GM12873 (cell line): ENCODE measurements at regions not wholly inside any gene's neighbourhood (a gene's known extent, or its start where the extent isn't known, plus 50 kb on each side); places are given as distances from the start of the nearest gene placed in this dataset.

Source experiments
- TF ChIP-seq, protein P1 (sequence below): IDR thresholded peaks from 2 replicates; pipeline ENCODE4 v1.5.1; 2012; ENCODE audit warnings: low read depth, mild to moderate bottlenecking, moderate library complexity, low read length, control low read depth; ENCODE audit not compliant: insufficient read depth; ENCODE audit errors: missing control alignments

DNA sequence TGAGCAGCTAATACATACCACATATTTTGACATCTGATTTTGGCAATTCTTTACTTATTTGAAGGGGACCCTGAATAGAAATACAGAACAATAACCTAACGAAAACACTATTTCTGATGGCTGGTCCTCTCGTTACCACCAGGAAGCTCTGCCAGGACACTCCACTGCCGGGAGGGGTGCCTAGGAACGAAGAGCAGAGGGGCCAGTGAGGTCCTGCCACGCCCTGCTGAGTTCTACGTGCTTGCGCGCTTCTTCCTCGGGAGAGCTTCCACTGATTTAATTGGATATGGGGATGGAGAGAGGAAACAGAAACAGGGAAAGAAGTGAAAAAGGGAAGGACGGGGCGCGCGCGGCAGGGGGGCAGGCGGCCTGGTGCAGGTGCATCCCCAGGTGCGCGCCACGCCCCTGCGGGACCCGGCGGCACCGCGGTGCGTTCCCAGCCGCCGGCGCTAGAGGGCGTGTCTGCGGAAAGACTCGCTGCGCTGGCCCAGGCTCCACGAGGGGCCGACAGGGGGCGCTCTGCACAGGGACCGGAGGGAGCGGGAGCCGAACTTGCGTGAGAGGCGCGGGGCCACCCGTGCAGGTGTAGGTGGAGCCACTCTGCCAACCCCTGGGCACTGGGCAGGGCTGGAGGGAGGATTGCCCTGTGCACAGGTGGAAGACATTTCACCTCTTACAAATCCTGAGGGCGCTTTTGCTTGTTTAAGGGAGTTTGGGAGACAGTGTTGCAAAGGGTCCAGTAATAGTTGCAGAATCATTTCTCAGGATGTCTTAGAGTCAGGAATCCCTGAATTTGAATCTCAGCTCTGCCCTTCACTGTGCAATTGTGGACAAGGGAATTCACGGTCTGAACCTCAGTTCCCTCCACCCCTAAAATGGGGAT, 986.3 kb upstream of the TMEM132C start:
- TF ChIP-seq, protein P1, sequence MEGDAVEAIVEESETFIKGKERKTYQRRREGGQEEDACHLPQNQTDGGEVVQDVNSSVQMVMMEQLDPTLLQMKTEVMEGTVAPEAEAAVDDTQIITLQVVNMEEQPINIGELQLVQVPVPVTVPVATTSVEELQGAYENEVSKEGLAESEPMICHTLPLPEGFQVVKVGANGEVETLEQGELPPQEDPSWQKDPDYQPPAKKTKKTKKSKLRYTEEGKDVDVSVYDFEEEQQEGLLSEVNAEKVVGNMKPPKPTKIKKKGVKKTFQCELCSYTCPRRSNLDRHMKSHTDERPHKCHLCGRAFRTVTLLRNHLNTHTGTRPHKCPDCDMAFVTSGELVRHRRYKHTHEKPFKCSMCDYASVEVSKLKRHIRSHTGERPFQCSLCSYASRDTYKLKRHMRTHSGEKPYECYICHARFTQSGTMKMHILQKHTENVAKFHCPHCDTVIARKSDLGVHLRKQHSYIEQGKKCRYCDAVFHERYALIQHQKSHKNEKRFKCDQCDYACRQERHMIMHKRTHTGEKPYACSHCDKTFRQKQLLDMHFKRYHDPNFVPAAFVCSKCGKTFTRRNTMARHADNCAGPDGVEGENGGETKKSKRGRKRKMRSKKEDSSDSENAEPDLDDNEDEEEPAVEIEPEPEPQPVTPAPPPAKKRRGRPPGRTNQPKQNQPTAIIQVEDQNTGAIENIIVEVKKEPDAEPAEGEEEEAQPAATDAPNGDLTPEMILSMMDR, result peak; percentile 78

DNA sequence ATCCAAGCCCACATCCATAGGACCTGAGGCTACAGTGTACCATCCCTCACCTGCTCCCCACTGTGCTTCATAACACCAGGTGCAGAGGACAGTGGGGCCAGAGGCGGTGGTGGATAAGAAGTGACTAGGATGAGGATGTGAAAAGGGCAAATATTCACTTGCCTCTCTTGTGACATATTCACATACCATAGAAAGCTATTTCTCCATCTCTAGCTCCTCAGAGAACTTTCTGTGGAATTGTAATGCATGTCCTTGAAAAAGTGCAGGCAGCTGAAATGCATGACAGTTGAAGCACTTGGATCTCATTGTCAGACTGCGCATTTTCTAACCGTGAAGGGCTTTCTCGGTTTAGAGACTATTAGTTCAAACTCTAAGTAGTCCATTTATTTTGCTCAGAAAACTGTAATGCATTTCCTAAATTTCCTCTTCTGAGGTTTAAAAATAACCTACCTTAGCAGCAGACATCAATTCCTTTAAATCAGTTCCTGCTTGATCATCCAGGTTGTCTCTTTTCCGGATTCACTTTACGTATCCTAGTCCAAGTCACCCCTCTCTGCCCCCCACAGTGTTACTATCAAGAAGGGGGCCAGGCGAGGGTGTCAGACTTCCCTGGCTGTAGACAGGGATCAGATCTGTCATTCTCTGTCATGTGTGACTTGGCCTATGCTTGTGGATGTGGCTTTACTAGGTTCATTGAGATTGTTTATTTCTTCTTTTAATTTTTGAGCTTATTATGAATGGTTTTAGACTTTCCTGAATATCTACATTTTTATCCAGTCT, 984.0 kb upstream of the TMEM132C start:
- TF ChIP-seq, protein P1, result no peak

DNA sequence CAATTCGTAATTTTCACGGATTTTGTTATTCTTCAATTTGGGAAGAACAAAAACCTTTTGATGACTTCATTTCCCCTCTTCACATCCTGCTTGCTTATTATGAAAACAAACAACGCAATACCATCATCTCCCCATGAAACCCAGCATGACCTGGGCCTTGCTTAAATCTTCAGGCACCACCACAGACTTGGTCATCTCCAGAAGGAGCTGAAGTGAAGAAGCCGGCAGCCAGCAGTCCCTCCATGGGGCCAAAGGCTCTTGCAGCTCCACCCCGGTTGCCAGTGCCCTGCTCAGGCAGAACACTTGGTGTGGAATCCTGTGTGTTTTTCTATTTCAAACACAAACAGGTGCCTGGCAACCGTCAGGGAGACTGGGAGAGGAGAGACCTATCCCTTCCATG, 982.9 kb upstream of the TMEM132C start:
- TF ChIP-seq, protein P1, result no peak

DNA sequence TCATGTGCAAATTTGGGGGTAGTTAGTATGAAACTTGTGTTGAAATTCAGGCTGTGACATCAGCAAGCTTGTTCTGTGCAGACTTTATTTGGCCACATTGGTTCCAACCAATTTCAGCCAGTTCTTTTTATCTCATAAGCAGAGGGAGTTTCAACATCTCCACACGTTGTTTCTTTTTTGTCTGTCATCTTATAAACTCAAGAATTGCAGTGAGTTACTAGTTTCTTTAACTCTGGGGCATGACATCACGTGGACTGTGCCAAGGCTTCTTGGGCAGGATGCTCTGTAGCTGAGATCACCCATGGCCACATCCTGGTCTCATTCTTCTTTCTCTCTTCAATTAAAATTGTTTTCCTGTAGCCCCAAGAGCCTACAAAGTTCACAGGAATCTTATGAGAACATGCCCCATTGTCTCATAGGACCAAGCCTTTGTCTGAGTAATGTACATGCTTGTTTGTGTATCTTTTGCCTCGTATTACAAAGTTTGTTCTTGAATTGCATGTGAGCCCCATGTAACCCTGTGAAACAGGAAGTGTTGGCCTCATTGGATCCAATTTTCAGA, 982.0 kb upstream of the TMEM132C start:
- TF ChIP-seq, protein P1, result no peak

DNA sequence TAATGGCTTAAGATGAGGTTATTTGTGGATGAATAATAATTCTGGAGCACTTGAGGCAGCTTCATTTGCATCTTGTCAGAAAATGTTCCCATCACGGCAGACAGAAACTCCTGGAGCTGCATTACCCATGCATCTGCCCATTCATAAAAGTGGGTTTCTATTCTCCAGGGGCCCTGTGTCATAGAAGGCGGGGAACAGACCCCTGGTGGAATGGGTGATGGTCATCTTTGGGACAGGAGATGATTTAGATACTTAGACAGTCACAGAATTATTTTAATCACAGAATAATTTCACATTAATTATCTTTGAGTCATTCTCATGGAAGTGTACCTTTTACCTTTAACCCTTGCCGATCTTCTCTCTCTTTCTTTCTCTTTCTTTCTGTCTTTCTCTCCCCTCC, 980.7 kb upstream of the TMEM132C start:
- TF ChIP-seq, protein P1, result no peak

DNA sequence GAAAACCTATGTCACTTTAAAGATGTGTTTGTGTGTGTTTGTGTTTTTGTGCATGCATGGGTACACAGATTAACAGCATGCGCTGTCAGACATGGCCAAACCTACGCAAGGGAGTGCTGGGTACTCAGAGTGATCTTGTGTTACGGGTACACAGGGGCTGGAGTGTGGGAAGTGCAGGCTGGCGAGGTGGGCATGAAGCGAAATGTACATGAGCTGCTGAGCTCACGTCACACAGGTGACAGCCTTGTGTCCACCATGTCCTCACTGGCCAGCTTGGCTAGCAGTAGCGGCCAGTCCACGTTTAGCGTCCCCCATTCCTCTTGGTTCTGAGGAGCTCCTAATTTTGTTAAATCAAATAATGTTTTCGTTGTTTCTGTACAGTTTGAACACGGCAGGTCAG, 979.7 kb upstream of the TMEM132C start:
- TF ChIP-seq, protein P1, result no peak

DNA sequence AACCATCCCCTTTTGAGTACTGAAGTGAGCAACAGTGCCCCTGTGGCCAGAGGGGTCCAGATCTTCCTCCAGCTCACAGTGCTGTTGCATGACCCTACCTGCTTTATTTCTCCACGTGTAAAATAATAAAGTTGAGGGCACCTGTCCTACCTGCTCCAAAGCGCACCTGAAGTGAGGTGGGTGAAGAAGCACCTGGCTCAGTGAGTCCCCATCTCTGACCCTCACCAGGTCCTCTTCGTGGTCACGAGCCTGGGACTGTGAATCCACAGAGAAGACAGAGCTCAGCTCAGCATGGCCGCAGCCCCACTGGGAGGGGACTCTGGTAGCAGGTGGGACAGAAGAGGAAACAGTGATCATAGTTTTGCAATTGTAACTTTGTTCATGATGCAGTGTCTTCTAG, 976.7 kb upstream of the TMEM132C start:
- TF ChIP-seq, protein P1, result no peak
